ENCODE measurements at regions not wholly inside any gene's neighbourhood (a gene's known extent, or its start where the extent isn't known, plus 50 kb on each side); places are given as distances from the start of the nearest gene placed in this dataset.

GRCh38 chr6:9938801-9939200 is 476.1 kb downstream of the TFAP2A start:
- Histone ChIP-seq H3K56ac (ENCODE audit: insufficient read length, low read depth, low read length) (no peak overlapping the region), H3K9me3 (ENCODE audit: control insufficient read depth, low read depth, low read length) (no peaks in the 10 kb centered on the region), H3K23ac (ENCODE audit: insufficient read length, low read depth, low read length) (no peak overlapping the region), H3K4me2 (ENCODE audit: insufficient read depth, insufficient read length, low read length) (no peak overlapping the region), H3K18ac (ENCODE audit: insufficient read length, low read depth, low read length) (no peak overlapping the region), H2BK12ac (ENCODE audit: insufficient read length, low read depth, low read length) (no peak overlapping the region), H2BK5ac (ENCODE audit: insufficient read length, low read length) (no peak overlapping the region), H2AK5ac (ENCODE audit: insufficient read length, low read length) (no peak overlapping the region), H3K79me2 (ENCODE audit: insufficient read depth, low read length) (no peaks in the 10 kb centered on the region), H3T11ph (ENCODE audit: low read length) (no peak overlapping the region), H2BK15ac (ENCODE audit: low read depth, low read length) (no peak overlapping the region), H4K20me1 (ENCODE audit: control insufficient read depth, insufficient read depth, insufficient read length) (no peaks in the 10 kb centered on the region), H3K23me2 (ENCODE audit: insufficient read length, low read depth, low read length, poor library complexity, severe bottlenecking) (no peaks in the 10 kb centered on the region), H3K14ac (ENCODE audit: insufficient read depth, low read length) (no peak overlapping the region), H3K9ac (ENCODE audit: extremely low read depth, insufficient read length, low read length) (no peak overlapping the region), H4K5ac (ENCODE audit: insufficient read length, low read depth, low read length) (no peak overlapping the region), H4K91ac (ENCODE audit: insufficient read length, low read depth, low read length) (no peak overlapping the region), H3K79me1 (ENCODE audit: insufficient read depth, low read depth, low read length, poor library complexity, severe bottlenecking) (no peaks in the 10 kb centered on the region), H3K27me3 (ENCODE audit: insufficient read depth, low read length) (no peaks in the 10 kb centered on the region), H2BK120ac (ENCODE audit: low read depth, low read length, poor library complexity, severe bottlenecking) (no peak overlapping the region), H2AFZ (ENCODE audit: low read length) (no peak overlapping the region), H4K8ac (replicated peaks; ENCODE audit: insufficient read length, low read depth, low read length) (no peak overlapping the region), H3K4ac (ENCODE audit: low read depth, low read length) (no peak overlapping the region), H3K27ac (ENCODE audit: insufficient read length, low read depth, low read length) (no peak overlapping the region), H3K4me1 (ENCODE audit: insufficient read depth, low read length) (no peaks in the 10 kb centered on the region), H2BK20ac (ENCODE audit: low read depth, low read length, poor library complexity, severe bottlenecking) (no peak overlapping the region)
- no peak for DNase-seq
- no peak overlapping the region for H3K4me3 Mint-ChIP-seq
- no peaks in the 10 kb centered on the region for H3K27me3 Mint-ChIP-seq (ENCODE audit: low read depth)
- H3K27ac Mint-ChIP-seq: peak overlapping the region in 1 of 3 experiments; percentile 36; a peak in 2 of 7 replicates
- no peaks in the 10 kb centered on the region; a peak in 3 of 5 replicates for H3K9me3 Mint-ChIP-seq
- no peak for TF ChIP-seq CTCF (conservative IDR thresholded peaks at IDR 0.05)
- no CpG with 5 or more reads among the region's 7 CpGs for WGBS (ENCODE audit: extremely low coverage, insufficient read length, low lambda C conversion rate)
- H3K36me3 Mint-ChIP-seq (ENCODE audit: insufficient read depth in 1 of 3, low read depth in 3 of 3): peaks cover 0 to 5% (median 0%) of the 10 kb centered on the region in 3 experiments; a peak in 2 of 7 replicates
- no peaks in the 10 kb centered on the region for H3K4me1 Mint-ChIP-seq

Data from H9 (cell line).